DMS 273 (cell line): ENCODE measurements at regions not wholly inside any gene's neighbourhood (a gene's known extent, or its start where the extent isn't known, plus 50 kb on each side); places are given as distances from the start of the nearest gene placed in this dataset.

Experiments used
- DNase-seq: peaks from one replicate; lab custom pipeline; 2025; ENCODE audit not compliant: unreplicated experiment; lab: John Stamatoyannopoulos, UW

- DNase-seq, result no peak
These were observed 353.1 kb downstream of the EFNB2 start for GRCh38 chr13:106182404-106182803.

GRCh38 chr13:106178816-106179215, 356.6 kb downstream of the EFNB2 start:
- DNase-seq, result no peak

GRCh38 chr13:106177146-106177545, 358.3 kb downstream of the EFNB2 start:
- no peak for DNase-seq

GRCh38 chr13:106176117-106176516, 359.3 kb downstream of the EFNB2 start:
- DNase-seq, result no peak

- DNase-seq, result no peak
These were observed 361.4 kb downstream of the EFNB2 start for GRCh38 chr13:106173891-106174610.

GRCh38 chr13:106173346-106173745, 362.1 kb downstream of the EFNB2 start:
- no peak for DNase-seq

GRCh38 chr13:106172176-106172905, 363.1 kb downstream of the EFNB2 start:
- no peak for DNase-seq

GRCh38 chr13:106163426-106163825, 372.0 kb downstream of the EFNB2 start:
- DNase-seq, result no peak

GRCh38 chr13:106161146-106161545, 374.3 kb downstream of the EFNB2 start:
- no peak for DNase-seq

GRCh38 chr13:106159295-106160195, 375.9 kb downstream of the EFNB2 start:
- no peak for DNase-seq

- DNase-seq, result no peak
These were observed 379.0 kb downstream of the EFNB2 start for GRCh38 chr13:106156468-106156867.

GRCh38 chr13:106155411-106155810, 380.1 kb downstream of the EFNB2 start:
- no peak for DNase-seq

GRCh38 chr13:106153876-106154275, 381.6 kb downstream of the EFNB2 start:
- no peak for DNase-seq

- no peak for DNase-seq
These were observed 382.4 kb downstream of the EFNB2 start for GRCh38 chr13:106153041-106153440.

- no peak for DNase-seq
These were observed 383.4 kb downstream of the EFNB2 start for GRCh38 chr13:106152047-106152446.

GRCh38 chr13:106151056-106151699, 384.3 kb downstream of the EFNB2 start:
- DNase-seq, result no peak

- no peak for DNase-seq
These were observed 389.2 kb downstream of the EFNB2 start for GRCh38 chr13:106145997-106146864.

- no peak for DNase-seq
These were observed 390.4 kb downstream of the EFNB2 start for GRCh38 chr13:106145070-106145469.

- no peak for DNase-seq
These were observed 391.3 kb downstream of the EFNB2 start for GRCh38 chr13:106143930-106144709.
